ENCODE measurements at regions not wholly inside any gene's neighbourhood (a gene's known extent, or its start where the extent isn't known, plus 50 kb on each side); places are given as distances from the start of the nearest gene placed in this dataset.
A peak's percentile ranks its signal among the peaks of the same experiment; 100 is the strongest.

GRCh38 chr5:96340357-96340756 lies 92.7 kb downstream of the PCSK1 start:
- no peak for DNase-seq (ENCODE audit: low read depth)

DNA sequence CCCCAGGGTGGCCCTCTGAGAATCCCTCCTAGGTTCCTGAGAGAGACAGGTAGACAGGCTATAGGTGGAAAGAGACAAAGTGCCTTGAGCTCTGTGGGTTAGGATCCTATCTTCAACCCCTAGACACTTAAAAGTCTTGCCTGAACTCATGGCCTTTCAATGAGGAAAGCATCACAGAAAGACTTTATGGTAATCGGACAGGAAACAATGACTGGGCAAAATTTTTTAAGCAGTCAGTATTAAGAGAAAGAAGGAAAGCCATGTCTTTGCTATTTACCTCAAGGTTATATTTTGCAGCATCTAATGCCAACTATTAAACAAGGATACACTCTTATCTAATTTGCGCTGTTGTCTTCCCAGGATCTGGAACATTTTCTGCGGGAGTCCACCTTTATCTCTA lies 93.2 kb downstream of the PCSK1 start:
- no peak for DNase-seq (ENCODE audit: low read depth)

- DNase-seq (ENCODE audit: low read depth), result no peak
Observed at GRCh38 chr5:96338624-96339415, 94.2 kb downstream of the PCSK1 start.

- DNase-seq (ENCODE audit: low read depth), result no peak
Observed at GRCh38 chr5:96338091-96338490, 95.0 kb downstream of the PCSK1 start.

DNA sequence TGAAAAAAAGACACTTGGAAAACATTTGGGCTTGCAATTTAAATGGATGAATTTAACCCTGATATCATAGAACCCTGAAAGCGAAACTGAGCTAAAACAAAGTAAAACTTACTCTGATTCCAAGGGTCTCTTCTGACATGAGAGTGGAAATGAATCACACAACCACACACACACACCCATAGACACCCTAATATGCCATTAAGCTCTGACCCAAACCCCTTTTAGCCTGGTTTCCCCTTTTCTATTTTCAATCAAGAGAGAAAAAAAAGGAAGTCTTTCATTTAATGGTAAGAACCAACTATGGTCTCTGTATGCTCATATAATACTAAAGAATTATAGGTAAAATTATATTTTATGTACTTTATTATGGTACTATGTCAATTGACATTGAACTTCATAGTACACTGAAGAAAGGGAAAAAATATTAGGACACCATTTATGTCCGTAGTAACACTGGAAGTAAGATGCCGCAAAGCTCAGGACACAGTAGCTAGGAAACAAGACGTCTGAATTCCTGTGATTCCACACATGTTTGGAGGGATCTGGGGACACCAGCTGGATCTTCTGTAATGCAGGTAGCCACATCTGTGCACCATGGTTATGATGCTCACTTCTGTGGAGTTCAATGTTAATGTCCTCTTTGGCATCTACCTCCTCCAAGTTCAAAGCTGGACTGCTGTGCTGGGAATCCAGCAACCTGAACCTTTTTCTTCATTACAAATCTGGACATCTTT lies 95.8 kb downstream of the PCSK1 start:
- DNase-seq (ENCODE audit: low read depth), result no peak

DNA sequence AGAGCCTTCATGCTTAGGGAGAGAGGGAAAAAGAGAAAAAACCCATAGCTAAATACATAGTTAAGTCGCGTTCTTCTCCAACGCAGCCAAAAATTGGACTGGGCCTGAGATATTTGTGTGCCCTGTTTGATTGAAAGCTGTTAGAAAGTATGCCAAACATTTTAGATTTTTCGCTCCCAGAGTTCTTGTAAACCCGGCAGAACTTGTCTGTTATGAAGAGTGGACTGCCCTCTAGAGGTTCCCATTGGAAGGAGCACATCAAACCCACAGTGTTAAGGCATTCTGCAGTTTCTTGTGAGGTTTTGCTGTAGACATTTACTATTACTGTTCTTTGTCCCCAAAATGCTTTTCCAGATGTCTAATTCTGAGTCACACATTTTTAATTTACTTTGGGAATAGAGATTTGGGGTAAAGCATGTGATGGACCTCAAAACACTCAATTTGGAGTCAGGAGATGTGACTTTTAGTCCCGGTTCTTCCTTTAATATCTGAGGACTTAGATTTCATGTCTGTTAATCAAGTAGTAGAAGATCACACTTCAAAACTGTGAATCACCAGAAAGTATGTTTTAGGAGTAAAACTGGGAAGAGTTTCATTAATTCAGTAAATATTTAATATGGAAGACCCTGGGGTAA lies 96.6 kb downstream of the PCSK1 start:
- peak; percentile 90 for DNase-seq (ENCODE audit: low read depth)

DNA sequence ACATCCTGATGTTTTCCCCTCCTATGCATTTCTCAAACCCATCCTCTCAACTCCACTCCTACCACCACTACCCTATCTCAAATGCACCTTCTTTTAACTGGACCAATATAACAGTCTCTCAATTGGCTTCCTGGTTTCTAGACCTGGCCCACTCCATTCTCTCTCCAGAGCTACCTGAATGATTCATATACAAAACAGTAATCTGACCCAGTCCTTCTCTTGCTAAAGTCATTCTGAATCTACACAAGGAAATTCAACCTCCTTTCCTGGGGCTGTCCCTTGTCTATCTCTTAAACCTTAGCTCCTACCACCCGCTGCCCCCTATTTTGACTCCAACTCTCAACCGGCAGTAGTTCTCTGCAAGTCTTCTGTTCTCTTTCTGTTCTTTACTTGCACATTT lies 97.2 kb downstream of the PCSK1 start:
- DNase-seq (ENCODE audit: low read depth), result peak; percentile 45

DNA sequence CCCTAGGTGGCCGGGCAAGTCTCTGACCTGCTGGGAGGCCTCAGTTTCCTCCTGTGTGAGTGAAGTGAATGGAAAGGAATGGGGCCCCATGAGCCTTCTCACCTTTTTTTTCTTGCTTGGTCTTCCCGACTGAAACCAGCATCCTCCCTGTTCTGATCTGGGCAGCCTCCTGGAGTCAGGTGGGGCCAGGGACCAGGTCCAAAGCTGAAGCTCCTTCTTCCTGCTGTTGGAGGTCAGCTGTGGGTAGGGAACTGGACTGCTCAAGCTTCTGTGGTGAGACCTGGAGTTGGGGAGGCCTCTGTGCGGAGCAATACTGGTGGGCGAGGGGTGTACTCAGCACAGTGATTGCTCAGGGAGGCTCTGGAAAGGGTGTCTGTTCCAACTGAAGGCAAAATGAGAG lies 99.7 kb downstream of the PCSK1 start:
- no peak for DNase-seq (ENCODE audit: low read depth)

DNA sequence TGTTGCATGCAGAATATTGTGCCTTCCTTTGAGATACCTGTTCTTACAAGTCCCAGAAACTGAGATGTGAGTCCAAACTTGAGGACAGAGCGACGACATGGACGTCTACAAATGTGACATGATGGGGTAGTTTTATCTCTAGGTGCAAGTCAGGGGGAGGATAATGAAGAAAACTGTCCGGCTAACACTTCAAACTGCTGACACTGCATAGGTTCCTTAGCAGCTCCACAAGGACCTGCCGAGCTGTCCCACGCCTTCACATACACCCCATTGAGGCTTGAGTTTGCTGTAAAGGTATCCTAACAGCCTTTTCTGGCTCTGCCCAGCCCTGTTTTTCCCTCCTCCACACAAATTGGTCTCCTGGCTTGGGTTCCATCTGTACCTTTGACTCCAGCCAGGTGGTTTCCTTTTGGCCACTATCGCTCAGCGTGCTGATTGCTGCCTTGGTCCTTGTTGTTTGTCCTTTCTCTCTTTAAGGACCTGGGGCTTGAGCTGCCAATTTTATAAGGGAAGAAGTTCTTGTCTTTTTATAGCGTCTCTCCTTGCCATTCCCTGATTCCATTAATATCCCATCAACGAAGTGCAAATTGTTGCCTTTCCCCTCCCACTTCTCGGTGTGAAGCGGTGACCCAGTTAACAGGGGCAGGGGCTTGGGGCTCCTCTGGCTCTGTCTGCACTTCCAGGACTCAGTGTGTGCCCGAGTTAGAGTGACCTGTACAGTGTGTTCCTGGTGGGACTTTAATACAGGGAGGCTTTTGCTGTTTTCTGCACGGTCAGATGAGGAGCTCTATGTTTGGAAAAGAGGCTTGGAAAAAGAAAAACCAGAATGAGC lies 100.3 kb downstream of the PCSK1 start:
- DNase-seq (ENCODE audit: low read depth), result no peak

GRCh38 chr5:96331681-96332361 lies 101.2 kb downstream of the PCSK1 start:
- DNase-seq (ENCODE audit: low read depth), result no peak

DNA sequence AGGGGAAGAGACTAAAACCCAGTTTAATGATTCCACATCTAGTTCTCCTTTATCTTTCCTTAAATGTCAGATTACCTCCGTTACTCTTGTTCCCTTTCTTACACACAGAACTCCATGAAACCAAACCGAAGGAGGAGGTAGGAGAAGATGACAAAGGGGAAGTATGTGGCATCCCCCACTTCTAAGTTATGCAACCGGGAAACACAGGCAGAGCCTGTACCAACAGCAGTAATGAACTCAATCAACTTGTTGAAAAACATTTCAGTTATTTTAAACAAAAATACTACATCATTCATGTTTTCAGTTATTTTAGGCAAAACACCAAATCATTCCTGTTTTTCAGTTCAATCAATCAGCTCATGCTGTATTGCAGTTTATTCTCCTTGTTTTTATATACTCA lies 101.8 kb downstream of the PCSK1 start:
- DNase-seq (ENCODE audit: low read depth), result no peak

DNA sequence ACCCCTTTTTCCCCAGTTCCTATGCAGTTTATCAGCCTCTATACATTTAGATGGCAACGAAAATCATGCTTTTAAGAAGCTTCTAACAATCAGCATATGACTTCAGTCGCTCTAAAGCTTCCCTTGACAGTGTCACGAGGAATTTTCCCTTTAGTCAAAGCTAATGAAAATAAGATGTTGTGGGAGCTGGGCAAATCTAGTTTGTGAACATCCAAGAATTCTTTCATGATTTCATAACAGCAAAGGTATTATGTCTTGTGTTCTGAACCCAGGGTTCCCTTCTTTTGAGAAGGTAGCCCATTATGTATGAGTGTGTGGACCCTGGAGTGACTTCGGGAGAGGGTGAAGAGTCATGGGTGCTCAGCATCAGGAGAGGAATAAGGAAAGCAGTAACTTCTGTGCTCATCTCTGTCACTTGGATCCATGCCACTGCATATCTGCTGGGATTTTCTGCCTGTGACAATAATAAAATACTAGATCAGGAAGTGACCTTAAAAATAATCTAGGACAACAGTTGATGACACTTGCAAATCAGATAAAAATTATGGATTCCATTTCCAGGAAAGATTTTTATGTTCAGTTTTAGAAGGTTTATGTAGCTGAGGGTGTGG lies 102.4 kb downstream of the PCSK1 start:
- no peak for DNase-seq (ENCODE audit: low read depth)

DNA sequence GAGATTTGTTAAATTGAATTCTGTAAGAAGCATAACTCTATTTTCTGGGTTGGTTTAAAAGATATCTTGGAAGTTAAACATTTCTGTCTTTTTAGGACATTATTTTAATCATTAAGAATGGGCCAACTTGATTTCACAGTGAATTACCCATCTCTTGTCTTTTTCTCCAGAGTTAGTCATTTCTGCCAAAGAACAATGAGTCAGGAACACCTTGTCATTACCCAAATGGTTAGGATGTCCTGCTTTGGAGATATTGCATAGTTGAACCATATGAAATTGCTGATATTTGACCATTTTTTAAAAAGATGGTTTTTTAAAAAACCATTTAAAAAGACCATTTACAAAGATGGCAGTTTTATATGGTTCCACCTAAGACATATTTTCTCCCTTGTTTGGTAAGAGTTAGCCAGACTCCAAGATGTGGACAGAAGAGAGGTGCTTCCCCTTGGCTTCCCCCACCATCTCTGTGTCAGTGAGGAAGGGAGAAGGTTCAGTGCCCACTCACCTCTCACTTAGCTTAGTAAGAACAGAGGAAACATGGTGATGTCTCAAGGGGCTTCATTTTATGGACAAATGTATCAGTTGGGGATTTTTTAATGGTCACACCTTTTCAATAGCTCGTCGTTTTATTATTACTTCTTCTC lies 103.0 kb downstream of the PCSK1 start:
- DNase-seq (ENCODE audit: low read depth), result peak; percentile 61

- no peak for DNase-seq (ENCODE audit: low read depth)
Observed at GRCh38 chr5:96329289-96329688, 103.8 kb downstream of the PCSK1 start.

DNA sequence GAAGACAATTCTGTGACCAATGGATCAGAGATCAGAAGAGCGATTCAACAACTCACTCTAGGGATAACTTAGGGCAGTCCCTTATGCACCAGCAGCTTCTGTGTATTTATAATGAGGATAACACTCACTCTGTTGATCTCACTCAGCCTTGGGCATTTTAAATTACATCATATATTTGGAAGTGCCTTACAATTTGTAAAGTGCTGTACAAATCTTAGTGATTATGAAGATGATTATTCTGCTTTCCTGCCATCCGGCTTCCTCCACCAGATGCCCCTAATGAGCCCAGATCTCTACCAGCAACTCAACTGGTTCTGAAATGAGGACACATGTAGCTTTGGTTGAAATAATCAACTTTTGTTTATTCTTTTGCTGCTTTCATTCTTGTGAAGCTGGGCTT lies 105.3 kb downstream of the PCSK1 start:
- DNase-seq (ENCODE audit: low read depth), result peak; percentile 27

GRCh38 chr5:96326902-96327301 lies 106.1 kb downstream of the PCSK1 start:
- DNase-seq (ENCODE audit: low read depth), result no peak

DNA sequence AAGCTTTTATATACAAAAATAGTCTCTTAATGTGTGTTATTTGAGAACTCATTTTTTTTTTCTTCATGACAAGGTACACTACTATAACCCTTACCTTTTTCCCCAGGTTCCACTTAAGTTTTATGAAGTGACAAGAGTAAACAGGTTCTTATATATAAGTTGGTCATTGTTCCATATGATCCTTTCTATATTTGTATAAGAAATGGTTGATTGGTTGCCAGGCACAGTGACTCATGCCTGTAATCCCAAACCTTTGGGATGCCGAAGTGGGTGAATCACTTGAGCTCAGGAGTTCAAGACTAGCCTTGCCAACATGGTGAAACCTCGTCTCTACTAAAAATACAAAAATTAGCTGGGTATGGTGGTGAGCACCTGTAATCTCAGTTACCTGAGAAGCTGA lies 108.3 kb downstream of the PCSK1 start:
- DNase-seq (ENCODE audit: low read depth), result peak; percentile 95

DNA sequence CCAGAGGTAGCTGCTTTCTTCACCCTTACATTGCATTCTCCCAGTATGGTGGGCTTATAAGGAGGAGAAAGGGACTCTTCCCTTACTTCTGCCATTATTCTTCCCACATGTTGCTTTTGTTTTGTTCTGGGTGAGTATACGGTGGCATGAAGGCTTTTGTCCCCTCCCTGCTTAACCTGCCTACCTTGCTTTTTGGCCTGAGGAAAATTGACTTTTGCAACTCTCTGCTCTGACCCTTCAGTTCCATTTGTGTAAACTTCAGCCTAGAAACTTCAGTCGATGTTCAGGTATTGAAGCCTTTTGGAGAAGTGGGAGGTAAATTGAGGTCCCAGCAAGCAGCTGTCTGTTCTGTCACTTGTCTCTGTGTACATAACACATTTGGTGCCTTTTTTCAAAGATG lies 110.2 kb downstream of the PCSK1 start:
- no peak for DNase-seq (ENCODE audit: low read depth)

DNA sequence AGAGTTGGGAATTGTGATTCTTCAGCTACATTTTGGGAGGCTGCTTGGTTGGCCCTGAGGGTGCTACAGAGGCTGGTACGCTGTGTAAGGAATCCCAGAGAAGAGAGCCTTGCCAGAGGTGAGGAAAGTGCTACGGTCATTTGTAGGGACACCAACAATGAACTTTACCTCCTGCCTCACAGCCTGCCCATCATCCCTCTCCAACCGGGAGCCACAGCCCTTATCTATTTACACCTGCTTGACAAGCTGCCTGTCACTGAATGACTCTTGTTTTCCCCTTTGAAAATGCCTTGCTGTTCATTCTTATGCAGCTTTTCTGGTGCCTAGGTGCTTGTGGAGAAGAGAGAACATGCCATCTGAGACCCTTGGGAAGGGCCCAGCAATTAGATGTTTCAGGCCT lies 110.8 kb downstream of the PCSK1 start:
- no peak for DNase-seq (ENCODE audit: low read depth)

GRCh38 chr5:96321345-96321744 lies 111.7 kb downstream of the PCSK1 start:
- peak; percentile 24 for DNase-seq (ENCODE audit: low read depth)

DNA sequence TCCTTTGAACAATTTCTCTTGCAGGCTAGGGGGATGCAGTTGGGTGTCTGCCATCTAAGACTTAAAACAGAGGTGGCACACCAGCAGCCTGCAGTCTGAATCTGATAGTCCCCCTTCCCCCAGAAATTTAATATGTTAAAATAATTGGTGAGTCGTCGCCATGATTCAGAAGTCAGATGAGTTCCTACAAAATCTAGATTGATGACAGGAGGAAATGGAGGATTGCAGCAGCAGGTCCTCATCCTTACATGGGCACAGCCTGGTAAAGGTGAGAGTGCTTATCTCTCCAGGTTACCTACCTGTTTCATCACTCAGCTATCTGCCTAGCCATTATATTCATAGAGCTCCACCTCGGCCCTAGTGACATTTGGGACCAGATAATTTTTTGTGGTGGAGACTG lies 112.3 kb downstream of the PCSK1 start:
- peak; percentile 63 for DNase-seq (ENCODE audit: low read depth)

Measured in ELR (cell line).